ENCODE measurements at regions not wholly inside any gene's neighbourhood (a gene's known extent, or its start where the extent isn't known, plus 50 kb on each side); places are given as distances from the start of the nearest gene placed in this dataset.

DNA sequence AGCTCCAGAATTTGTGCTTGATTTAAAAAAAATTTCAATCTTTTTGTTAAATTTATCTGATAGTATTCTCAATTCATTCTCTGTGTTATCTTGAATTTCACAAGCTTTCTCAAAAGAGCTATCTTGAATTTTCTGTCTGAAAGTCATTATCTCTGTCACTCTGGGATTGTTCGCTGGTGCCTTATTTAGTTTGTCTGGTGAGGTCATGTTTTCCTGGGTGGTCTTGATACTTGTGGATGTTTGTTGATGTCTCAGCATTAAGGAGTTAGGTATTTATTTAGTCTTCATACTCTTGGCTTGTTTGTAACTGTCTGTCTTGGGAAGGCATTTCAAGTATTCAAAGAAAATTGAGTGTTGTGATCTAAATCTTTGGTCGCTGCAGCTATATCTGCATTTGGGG is 106.3 kb downstream of the TNFSF13B start:
- no peak for DNase-seq (ENCODE audit: low read depth)
- TF ChIP-seq, protein P1, sequence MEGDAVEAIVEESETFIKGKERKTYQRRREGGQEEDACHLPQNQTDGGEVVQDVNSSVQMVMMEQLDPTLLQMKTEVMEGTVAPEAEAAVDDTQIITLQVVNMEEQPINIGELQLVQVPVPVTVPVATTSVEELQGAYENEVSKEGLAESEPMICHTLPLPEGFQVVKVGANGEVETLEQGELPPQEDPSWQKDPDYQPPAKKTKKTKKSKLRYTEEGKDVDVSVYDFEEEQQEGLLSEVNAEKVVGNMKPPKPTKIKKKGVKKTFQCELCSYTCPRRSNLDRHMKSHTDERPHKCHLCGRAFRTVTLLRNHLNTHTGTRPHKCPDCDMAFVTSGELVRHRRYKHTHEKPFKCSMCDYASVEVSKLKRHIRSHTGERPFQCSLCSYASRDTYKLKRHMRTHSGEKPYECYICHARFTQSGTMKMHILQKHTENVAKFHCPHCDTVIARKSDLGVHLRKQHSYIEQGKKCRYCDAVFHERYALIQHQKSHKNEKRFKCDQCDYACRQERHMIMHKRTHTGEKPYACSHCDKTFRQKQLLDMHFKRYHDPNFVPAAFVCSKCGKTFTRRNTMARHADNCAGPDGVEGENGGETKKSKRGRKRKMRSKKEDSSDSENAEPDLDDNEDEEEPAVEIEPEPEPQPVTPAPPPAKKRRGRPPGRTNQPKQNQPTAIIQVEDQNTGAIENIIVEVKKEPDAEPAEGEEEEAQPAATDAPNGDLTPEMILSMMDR (IDR thresholded peaks at IDR 0.05; ENCODE audit: insufficient read depth, low read depth, low read length, missing control alignments) = no peak
- no peak overlapping the region for H3K4me3 ChIP-seq (ENCODE audit: low read depth, low read length)

DNA sequence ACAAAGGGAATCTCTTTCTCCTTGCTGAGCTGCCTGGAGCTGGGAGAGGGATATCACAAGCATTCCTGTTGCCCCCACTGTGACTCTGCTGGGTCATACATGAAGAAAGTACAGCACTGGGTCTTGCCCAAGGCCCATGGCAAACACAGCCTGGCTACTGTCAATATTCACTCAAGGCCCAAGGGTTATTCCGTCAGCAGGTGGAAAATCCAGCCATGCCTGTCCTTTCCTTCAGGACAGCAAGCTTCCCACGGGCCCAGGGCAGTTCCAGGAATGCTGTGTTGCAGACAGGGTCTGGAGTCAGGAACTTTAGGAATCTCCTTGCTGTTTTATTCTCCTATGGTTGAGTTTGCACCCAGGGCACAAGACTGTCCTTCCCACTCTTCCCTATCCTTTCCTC is 106.8 kb downstream of the TNFSF13B start:
- DNase-seq (ENCODE audit: low read depth) = no peak
- H3K4me3 ChIP-seq (ENCODE audit: low read depth, low read length) = no peak overlapping the region
- TF ChIP-seq, protein P1 (IDR thresholded peaks at IDR 0.05; ENCODE audit: insufficient read depth, low read depth, low read length, missing control alignments) = no peak

DNA sequence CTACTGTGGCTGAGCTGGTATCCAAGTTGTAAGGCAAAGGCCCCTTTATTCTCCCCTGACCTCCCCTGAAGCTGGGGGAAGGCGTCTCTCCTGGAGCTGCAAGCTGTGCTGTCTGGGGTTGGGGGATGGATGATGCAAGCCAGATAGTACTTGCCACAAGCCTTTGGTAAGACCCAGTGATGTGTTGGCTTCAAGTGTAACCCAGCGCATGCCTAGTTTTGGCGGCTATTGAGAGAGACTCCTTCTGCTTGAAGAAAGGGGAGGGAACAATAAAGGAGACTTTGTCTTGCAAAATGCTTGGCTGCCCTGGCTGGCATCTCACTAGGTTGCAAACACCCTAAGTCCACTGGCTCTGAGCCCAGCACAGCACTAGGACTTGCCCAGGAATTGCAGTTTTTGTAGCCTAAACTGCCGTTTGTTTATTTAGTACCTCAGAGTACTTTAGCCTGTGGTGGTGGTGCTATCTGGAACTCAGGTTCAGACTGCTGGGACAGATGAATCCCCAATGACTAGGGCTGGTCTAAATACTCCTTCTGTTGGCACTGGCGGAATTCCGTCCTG is 108.2 kb downstream of the TNFSF13B start:
- no peak for DNase-seq (ENCODE audit: low read depth)
- no peak overlapping the region for H3K4me3 ChIP-seq (ENCODE audit: low read depth, low read length)
- TF ChIP-seq, protein P1 (IDR thresholded peaks at IDR 0.05; ENCODE audit: insufficient read depth, low read depth, low read length, missing control alignments) = no peak

DNA sequence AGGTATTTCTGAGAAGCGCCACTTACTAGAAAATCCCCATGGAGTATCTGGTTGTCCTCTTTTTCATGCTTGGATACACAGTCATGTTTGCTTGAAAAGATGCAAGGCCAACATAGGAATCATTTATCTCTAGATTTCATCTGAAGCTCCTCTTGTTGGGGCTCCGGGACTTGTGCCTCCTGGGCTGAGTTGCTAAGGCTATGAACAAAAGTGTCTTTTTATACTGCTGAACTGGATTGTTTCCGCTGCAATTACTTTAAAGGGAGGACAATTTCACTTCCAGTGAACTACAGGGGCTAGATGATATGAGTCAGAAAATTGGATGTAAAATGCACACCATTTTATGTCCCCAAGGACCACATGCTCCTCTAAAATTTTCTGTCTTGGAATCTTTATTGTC is 114.1 kb downstream of the TNFSF13B start:
- no peak overlapping the region for H3K4me3 ChIP-seq (ENCODE audit: low read depth, low read length)

DNA sequence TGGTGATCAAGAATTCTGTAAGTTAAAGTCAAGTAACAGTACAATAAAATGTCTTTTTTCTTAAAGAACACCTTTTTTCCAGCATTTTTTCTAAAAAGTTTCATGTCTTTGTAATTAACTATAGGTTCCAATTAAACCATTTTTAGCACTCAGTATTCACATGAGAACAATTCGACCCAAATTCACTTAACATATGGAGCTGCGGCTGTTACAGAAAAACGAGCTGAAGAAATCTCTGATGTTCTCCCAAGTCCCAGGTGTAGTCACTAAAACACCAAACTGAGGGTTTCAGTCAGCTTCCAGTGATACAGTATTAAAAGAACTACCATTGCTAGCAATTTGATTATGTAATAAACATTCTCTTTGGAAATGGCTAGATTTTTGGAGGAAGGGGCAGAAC is 117.6 kb downstream of the TNFSF13B start:
- TF ChIP-seq, protein P1 (IDR thresholded peaks at IDR 0.05; ENCODE audit: insufficient read depth, low read depth, low read length, missing control alignments) = no peak
- H3K4me3 ChIP-seq (ENCODE audit: low read depth, low read length) = no peak overlapping the region

More for the DNA sequence above, 114.1 kb downstream of the TNFSF13B start:
- TF ChIP-seq, protein P1 (IDR thresholded peaks at IDR 0.05; ENCODE audit: insufficient read depth, low read depth, low read length, missing control alignments) = no peak
- DNase-seq (ENCODE audit: low read depth) = no peak

DNA sequence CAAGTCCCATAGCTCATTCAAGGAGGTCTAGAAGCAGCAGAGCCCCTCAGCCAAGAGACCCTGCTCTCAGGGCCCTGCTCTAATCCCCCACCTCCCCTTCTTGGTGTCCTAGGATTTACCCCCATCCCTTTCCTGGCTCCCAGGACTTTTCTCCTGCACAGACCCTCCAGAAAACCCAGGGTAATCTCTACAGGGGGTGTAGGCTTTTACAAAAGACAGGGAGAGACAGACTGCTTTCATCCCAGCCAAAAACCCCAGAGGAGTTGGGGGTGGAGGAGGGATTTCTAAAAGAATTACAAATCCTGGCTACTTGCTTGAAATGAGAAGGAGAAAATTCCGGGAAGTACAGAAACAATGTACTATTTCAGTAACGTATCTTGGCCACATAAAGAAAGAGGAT is 133.3 kb downstream of the TNFSF13B start:
- TF ChIP-seq, protein P1 (IDR thresholded peaks at IDR 0.05; ENCODE audit: insufficient read depth, low read depth, low read length, missing control alignments) = no peak
- no peak overlapping the region for H3K4me3 ChIP-seq (ENCODE audit: low read depth, low read length)
- DNase-seq (ENCODE audit: low read depth) = no peak

More for the DNA sequence above, 117.6 kb downstream of the TNFSF13B start:
- no peak for DNase-seq (ENCODE audit: low read depth)

DNA sequence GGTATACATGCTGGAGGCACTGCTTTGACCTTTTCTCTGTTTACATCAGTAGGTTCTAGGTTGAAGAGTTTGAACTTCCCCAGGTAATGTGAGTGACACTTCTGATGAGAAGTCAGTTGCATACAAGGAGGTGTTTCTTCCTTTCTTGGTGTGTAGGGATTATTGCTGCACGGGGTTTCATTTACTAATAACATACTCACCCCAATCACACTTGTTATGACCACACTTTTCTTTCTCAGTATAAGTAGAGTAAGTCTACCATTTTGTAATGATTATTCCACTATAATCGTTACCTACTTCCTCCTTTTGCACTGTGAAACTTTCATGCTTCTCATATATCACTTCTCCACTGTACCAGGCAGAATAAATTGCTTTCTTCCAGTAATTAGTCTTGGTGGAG is 138.0 kb downstream of the TNFSF13B start:
- no peak for DNase-seq (ENCODE audit: low read depth)
- TF ChIP-seq, protein P1 (IDR thresholded peaks at IDR 0.05; ENCODE audit: insufficient read depth, low read depth, low read length, missing control alignments) = no peak

More for the DNA sequence above, 138.0 kb downstream of the TNFSF13B start:
- no peak overlapping the region for H3K4me3 ChIP-seq (ENCODE audit: low read depth, low read length)
